ENCODE measurements at regions not wholly inside any gene's neighbourhood (a gene's known extent, or its start where the extent isn't known, plus 50 kb on each side); places are given as distances from the start of the nearest gene placed in this dataset.

- TF ChIP-seq CTCF (IDR thresholded peaks at IDR 0.05) (no peak), POLR2A (IDR thresholded peaks at IDR 0.05) (no peak)
These were observed 370.6 kb upstream of the NAALADL2 start for GRCh38 chr3:174488527-174488926.

Measured in esophagus squamous epithelium (tissue), 4 donors.